ENCODE measurements at regions not wholly inside any gene's neighbourhood (a gene's known extent, or its start where the extent isn't known, plus 50 kb on each side); places are given as distances from the start of the nearest gene placed in this dataset.

- no peak for TF ChIP-seq CTCF (IDR thresholded peaks at IDR 0.05)
- no peak for TF ChIP-seq RFX5 (IDR thresholded peaks at IDR 0.05; ENCODE audit: low read length)
- no peak for TF ChIP-seq FOXM1 (IDR thresholded peaks at IDR 0.05; ENCODE audit: low read depth)
- TF ChIP-seq SMC3 (IDR thresholded peaks at IDR 0.05; ENCODE audit: low read depth, low read length), result no peak
- TF ChIP-seq POLR2AphosphoS5 (IDR thresholded peaks at IDR 0.05; ENCODE audit: low read depth, low read length), result no peak
- TF ChIP-seq REST (IDR thresholded peaks at IDR 0.05; ENCODE audit: low read depth, low read length), result no peak
- no peak for TF ChIP-seq USF2 (IDR thresholded peaks at IDR 0.05; ENCODE audit: borderline replicate concordance, low read depth, low read length)
- no peak for TF ChIP-seq ZBTB33 (IDR thresholded peaks at IDR 0.05; ENCODE audit: borderline replicate concordance, low read depth)
Observed at GRCh38 chr10:62475551-62475950, 101.4 kb downstream of the ZNF365 start.

Data from SK-N-SH (cell line).